ENCODE measurements at regions not wholly inside any gene's neighbourhood (a gene's known extent, or its start where the extent isn't known, plus 50 kb on each side); places are given as distances from the start of the nearest gene placed in this dataset.

- TF ChIP-seq CTCF (IDR thresholded peaks at IDR 0.05), result no peak
- no peak overlapping the region for H3K27ac ChIP-seq (ENCODE audit: low read depth in 1 of 2, low read length in 2 of 2)
- no peaks in the 10 kb centered on the region for H3K4me1 Mint-ChIP-seq (ENCODE audit: low read depth)
- H3K9me3 ChIP-seq (ENCODE audit: control insufficient read depth in 1 of 2, insufficient read depth in 1 of 2, low read length in 2 of 2), result no peaks in the 10 kb centered on the region
- no peaks in the 10 kb centered on the region for H3K36me3 Mint-ChIP-seq (ENCODE audit: low read depth)
- peaks cover 32% of the 10 kb centered on the region for H3K27me3 Mint-ChIP-seq
- no peak overlapping the region for H3K4me3 Mint-ChIP-seq
- H3K27ac Mint-ChIP-seq, result no peak overlapping the region
- no peaks in the 10 kb centered on the region for H3K9me3 Mint-ChIP-seq
- no peak for ATAC-seq (ENCODE audit: poor library complexity)
- H3K4me3 ChIP-seq (ENCODE audit: low read length), result no peak overlapping the region
- ChIA-PET CTCF (no interaction called here), POLR2A (no interaction called here)
- no peaks in the 10 kb centered on the region for H3K36me3 ChIP-seq (ENCODE audit: insufficient read depth, low read length)
- peaks cover 0 to 3% of the 10 kb centered on the region in 2 experiments for H3K27me3 ChIP-seq (ENCODE audit: control insufficient read depth in 1 of 2, insufficient read depth in 2 of 2, low read length in 2 of 2)
- no peaks in the 10 kb centered on the region for H3K4me1 ChIP-seq (ENCODE audit: insufficient read depth, low read length)
- DNase-seq, result no peak
- intact Hi-C loops (cut with DNase I, micrococcal nuclease), result no loop called here
These were observed 264.7 kb upstream of the NFE2L3 start for GRCh38 chr7:25887266-25887665.

GRCh38 chr7:25887795-25888559 lies 264.0 kb upstream of the NFE2L3 start:
- Mint-ChIP-seq H3K27me3 (peaks cover 25% of the 10 kb centered on the region), H3K36me3 (ENCODE audit: low read depth) (no peaks in the 10 kb centered on the region), H3K4me1 (ENCODE audit: low read depth) (peaks cover 3% of the 10 kb centered on the region), H3K9me3 (no peaks in the 10 kb centered on the region), H3K4me3 (no peak overlapping the region), H3K27ac (no peak overlapping the region)
- no peak for TF ChIP-seq CTCF (IDR thresholded peaks at IDR 0.05)
- intact Hi-C loops (cut with DNase I, micrococcal nuclease), result no loop called here
- no peaks in the 10 kb centered on the region for H3K9me3 ChIP-seq (ENCODE audit: control insufficient read depth in 1 of 2, insufficient read depth in 1 of 2, low read length in 2 of 2)
- no peaks in the 10 kb centered on the region for H3K36me3 ChIP-seq (ENCODE audit: insufficient read depth, low read length)
- ChIA-PET CTCF (interaction anchor here (0.9 kb wide), 1 partner anchor 8 kb away, joined by 3 read pairs; no protein-coding TSS in a partner anchor), POLR2A (interaction anchor here (0.7 kb wide), 1 partner anchor 831 kb away, joined by 3 read pairs; no protein-coding TSS in a partner anchor)
- no peak overlapping the region for H3K27ac ChIP-seq (ENCODE audit: low read depth in 1 of 2, low read length in 2 of 2)
- H3K4me1 ChIP-seq (ENCODE audit: insufficient read depth, low read length), result no peaks in the 10 kb centered on the region
- DNase-seq, result no peak
- H3K27me3 ChIP-seq (ENCODE audit: control insufficient read depth in 1 of 2, insufficient read depth in 2 of 2, low read length in 2 of 2), result no peaks in the 10 kb centered on the region
- H3K4me3 ChIP-seq (ENCODE audit: low read length), result no peak overlapping the region
- ATAC-seq (ENCODE audit: poor library complexity), result no peak

DNA sequence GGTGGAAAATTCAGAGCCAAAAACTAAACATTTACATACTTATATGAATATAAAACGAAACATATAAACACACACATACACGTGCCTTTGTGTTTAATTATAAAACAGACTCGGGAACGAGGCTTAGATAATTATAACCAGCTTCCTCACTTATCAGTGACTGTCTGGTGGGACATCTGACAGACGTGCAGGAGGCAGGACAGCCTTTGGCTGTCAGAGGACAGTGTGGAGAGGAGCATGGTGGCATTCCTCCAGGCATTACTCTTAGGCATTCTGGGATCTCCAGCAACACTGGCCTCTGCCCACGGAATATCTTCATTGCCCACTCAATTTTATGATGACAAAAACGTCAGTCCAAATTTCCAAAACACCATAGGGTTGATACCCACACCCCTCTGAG lies 262.2 kb upstream of the NFE2L3 start:
- H3K4me3 ChIP-seq (ENCODE audit: low read length), result no peak overlapping the region
- no peak for ATAC-seq (ENCODE audit: poor library complexity)
- peaks cover 0 to 4% of the 10 kb centered on the region in 2 experiments for H3K9me3 ChIP-seq (ENCODE audit: control insufficient read depth in 1 of 2, insufficient read depth in 1 of 2, low read length in 2 of 2)
- H3K4me1 Mint-ChIP-seq (ENCODE audit: low read depth), result peaks cover 19% of the 10 kb centered on the region
- no peaks in the 10 kb centered on the region for H3K36me3 ChIP-seq (ENCODE audit: insufficient read depth, low read length)
- H3K9me3 Mint-ChIP-seq, result no peaks in the 10 kb centered on the region
- H3K36me3 Mint-ChIP-seq (ENCODE audit: low read depth), result no peaks in the 10 kb centered on the region
- H3K27ac ChIP-seq (ENCODE audit: low read depth in 1 of 2, low read length in 2 of 2), result no peak overlapping the region
- no peak for DNase-seq
- POLR2A ChIA-PET, result no interaction called here
- peaks cover 12% of the 10 kb centered on the region for H3K27me3 Mint-ChIP-seq
- no peak overlapping the region for H3K27ac Mint-ChIP-seq
- no peak overlapping the region for H3K4me3 Mint-ChIP-seq
- no peaks in the 10 kb centered on the region for H3K27me3 ChIP-seq (ENCODE audit: control insufficient read depth in 1 of 2, insufficient read depth in 2 of 2, low read length in 2 of 2)
- peaks cover 14% of the 10 kb centered on the region for H3K4me1 ChIP-seq (ENCODE audit: insufficient read depth, low read length)
- intact Hi-C loops (cut with DNase I, micrococcal nuclease), result loop anchor here (5.0 to 10.0 kb wide), 8 partner anchors 313 to 793 kb away; partner anchors contain the start of genes CBX3 (in 2 of the 2), HNRNPA2B1 (in 2 of the 2) and SNX10 (in 1 of the 2)
- TF ChIP-seq CTCF (IDR thresholded peaks at IDR 0.05), result no peak
- CTCF ChIA-PET, result interaction anchor here (1.4 to 2.5 kb wide), 2 partner anchors 476 to 1272 kb away, joined by 4 to 8 read pairs; no protein-coding TSS in a partner anchor
